Endothelial cell (in vitro differentiated cells): ENCODE measurements at regions not wholly inside any gene's neighbourhood (a gene's known extent, or its start where the extent isn't known, plus 50 kb on each side); places are given as distances from the start of the nearest gene placed in this dataset.
"Not testable (repeated sequence)": the region's sequence is repeated elsewhere in the genome, so short reads cannot be mapped to it uniquely, and the experiment has no call there.

ENCODE experiments used
- DNase-seq: peaks from one replicate; pipeline ENCODE4 v3.0.0; 2021; ENCODE audit warnings: low spot score
- H3K27ac Mint-ChIP-seq: one replicate; pipeline ENCODE4 v1.8.0; 2021; ENCODE audit warnings: mixed read lengths, inconsistent platforms; ENCODE audit not compliant: unreplicated experiment
- H3K27me3 Mint-ChIP-seq: one replicate; pipeline ENCODE4 v1.8.0; 2021; ENCODE audit warnings: mild to moderate bottlenecking, moderate library complexity, mixed read lengths, inconsistent platforms; ENCODE audit not compliant: unreplicated experiment
- H3K36me3 Mint-ChIP-seq: one replicate; pipeline ENCODE4 v1.8.0; 2021; ENCODE audit warnings: mild to moderate bottlenecking, low read depth, mixed read lengths, inconsistent platforms; ENCODE audit not compliant: unreplicated experiment
- H3K4me1 Mint-ChIP-seq: one replicate; pipeline ENCODE4 v1.8.0; 2021; ENCODE audit warnings: mild to moderate bottlenecking, mixed read lengths, inconsistent platforms; ENCODE audit not compliant: unreplicated experiment
- H3K4me3 Mint-ChIP-seq: one replicate; pipeline ENCODE4 v1.8.0; 2021; ENCODE audit warnings: mild to moderate bottlenecking, mixed read lengths, inconsistent platforms; ENCODE audit not compliant: unreplicated experiment
- H3K9me3 Mint-ChIP-seq: one replicate; pipeline ENCODE4 v1.8.0; 2021; ENCODE audit warnings: mixed read lengths, inconsistent platforms; ENCODE audit not compliant: unreplicated experiment
- TF ChIP-seq, protein P1 (sequence below): fragments of 200-600 bp; sonication (generic); IDR thresholded peaks from one replicate; pipeline ENCODE4 v1.5.0; 2021; ENCODE audit warnings: antibody characterized with exemption; ENCODE audit not compliant: unreplicated experiment

DNA sequence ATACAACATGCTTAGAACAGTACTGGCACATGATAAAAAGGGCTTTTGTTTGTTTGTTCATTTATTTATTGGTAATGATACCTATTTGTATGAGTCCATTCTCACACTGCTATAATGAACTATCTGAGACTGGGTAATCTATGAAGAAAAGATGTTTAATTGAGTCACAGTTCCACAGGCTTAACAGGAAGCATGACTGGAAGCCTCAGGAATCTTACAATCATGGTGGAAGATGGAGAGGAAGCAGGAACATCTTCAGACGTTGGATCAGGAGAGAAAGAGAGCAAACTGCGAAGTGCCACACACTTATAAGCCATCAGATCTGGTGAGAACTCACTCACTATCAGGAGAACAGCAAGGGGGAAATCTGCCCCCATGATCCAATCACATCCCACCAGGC, 847.7 kb downstream of the CDH18 start:
- H3K4me1 Mint-ChIP-seq = peaks cover 3% of the 10 kb centered on the region
- H3K36me3 Mint-ChIP-seq = no peaks in the 10 kb centered on the region
- no peaks in the 10 kb centered on the region for H3K9me3 Mint-ChIP-seq
- no peak overlapping the region for H3K27ac Mint-ChIP-seq
- TF ChIP-seq, protein P1, sequence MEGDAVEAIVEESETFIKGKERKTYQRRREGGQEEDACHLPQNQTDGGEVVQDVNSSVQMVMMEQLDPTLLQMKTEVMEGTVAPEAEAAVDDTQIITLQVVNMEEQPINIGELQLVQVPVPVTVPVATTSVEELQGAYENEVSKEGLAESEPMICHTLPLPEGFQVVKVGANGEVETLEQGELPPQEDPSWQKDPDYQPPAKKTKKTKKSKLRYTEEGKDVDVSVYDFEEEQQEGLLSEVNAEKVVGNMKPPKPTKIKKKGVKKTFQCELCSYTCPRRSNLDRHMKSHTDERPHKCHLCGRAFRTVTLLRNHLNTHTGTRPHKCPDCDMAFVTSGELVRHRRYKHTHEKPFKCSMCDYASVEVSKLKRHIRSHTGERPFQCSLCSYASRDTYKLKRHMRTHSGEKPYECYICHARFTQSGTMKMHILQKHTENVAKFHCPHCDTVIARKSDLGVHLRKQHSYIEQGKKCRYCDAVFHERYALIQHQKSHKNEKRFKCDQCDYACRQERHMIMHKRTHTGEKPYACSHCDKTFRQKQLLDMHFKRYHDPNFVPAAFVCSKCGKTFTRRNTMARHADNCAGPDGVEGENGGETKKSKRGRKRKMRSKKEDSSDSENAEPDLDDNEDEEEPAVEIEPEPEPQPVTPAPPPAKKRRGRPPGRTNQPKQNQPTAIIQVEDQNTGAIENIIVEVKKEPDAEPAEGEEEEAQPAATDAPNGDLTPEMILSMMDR = no peak
- no peak overlapping the region for H3K4me3 Mint-ChIP-seq
- no peak for DNase-seq
- H3K27me3 Mint-ChIP-seq = no peaks in the 10 kb centered on the region

DNA sequence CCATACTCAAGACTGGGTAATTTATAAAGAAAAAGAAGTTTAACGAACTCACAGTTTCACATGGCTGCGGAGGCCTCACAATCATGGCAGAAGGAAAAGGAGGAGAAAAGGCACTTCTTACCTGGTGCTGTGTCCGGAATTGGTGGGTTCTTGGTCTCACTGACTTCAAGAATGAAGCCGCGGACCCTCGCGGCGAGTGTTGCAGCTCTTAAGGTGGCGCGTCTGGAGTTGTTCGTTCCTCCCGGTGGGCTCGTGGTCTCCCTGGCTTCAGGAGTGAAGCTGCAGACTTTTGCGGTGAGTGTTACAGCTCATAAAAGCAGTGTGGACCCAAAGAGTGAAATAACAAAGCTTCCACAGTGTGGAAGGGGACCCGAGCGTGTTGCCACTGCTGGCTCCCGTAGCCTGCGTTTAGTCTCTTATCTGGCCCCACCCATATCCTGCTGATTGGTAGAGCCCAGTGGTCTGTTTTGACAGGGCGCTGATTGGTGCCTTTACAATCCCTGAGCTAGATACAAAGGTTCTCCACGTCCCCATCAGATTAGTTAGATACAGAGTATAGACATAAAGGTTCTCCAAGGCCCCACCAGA, 846.0 kb downstream of the CDH18 start:
- H3K27ac Mint-ChIP-seq, H3K36me3 Mint-ChIP-seq, H3K4me3 Mint-ChIP-seq, H3K27me3 Mint-ChIP-seq, H3K9me3 Mint-ChIP-seq, DNase-seq, H3K4me1 Mint-ChIP-seq: not testable (repeated sequence)

DNA sequence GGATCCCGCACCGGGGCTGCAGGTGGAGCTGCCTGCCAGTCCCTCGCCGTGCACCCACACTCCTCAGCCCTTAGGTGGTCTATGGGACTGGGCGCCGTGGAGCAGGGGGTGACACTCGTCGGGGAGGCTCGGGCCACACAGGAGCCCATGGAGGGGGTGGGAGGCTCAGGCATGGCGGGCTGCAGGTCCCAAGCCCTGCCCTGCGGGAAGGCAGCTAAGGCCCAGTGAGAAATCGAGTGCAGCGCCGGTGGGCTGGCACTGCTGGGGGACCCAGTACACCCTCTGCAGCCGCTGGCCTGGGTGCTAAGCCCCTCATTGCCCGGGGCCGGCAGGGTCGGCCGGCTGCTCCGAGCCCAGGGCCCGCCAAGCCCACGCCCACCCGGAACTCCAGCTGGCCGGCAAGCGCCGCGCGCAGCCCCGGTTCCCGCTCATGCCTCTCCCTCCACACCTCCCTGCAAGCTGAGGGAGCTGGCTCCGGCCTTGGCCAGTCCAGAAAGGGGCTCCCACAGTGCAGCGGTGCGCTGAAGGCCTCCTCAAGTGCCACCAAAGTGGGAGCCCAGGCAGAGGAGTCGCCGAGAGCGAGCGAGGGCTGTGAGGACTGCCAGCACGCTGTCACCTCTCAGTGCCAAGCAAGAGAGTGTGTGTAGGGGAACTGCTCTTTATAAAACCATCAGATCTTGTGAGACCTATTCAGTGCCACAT, 845.1 kb downstream of the CDH18 start:
- H3K9me3 Mint-ChIP-seq, H3K4me3 Mint-ChIP-seq, H3K27me3 Mint-ChIP-seq, DNase-seq, H3K27ac Mint-ChIP-seq, H3K36me3 Mint-ChIP-seq, H3K4me1 Mint-ChIP-seq: not testable (repeated sequence)

DNA sequence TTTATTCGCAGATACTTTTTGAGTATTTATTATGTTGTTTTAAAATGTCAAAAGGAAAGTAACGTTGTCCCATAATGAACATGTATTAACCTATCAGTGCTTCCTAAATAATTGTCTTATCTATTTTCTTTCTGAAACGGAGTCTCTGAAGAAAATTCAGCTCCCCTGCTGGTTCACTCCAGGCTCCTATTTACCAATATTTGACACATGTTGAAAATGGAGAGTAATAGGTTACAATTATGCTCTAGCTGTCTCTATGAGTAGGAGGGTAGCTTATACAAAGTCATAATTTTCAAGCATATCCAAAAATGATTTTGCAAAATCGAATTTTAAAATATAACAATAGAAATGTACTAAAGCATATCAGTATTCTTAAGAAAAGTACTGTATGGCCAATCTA, 844.1 kb downstream of the CDH18 start:
- Mint-ChIP-seq H3K9me3 (no peaks in the 10 kb centered on the region), H3K4me3 (no peak overlapping the region)
- DNase-seq = no peak

DNA sequence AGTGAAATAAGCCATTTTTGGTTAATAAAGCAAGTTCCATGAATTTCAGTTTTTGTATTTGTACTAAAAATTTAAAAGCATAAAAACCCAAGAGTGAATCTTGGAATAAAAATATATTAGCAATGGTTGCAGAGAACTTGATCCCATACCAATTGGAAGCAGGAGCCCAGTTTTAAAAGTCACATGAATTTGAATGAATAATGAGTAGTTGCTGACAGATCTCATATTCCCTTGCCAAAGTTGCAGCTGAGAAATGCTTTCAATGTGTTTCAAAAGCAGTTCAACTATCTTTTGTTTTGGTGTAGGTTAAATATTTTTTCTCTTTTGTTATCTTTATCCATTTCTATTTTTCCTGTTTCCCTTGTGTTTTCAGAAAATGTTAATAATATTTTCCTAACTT, 818.6 kb downstream of the CDH18 start:
- H3K9me3 Mint-ChIP-seq = no peaks in the 10 kb centered on the region
- H3K4me1 Mint-ChIP-seq = no peaks in the 10 kb centered on the region
- TF ChIP-seq, protein P1 = no peak
- DNase-seq = no peak
- H3K36me3 Mint-ChIP-seq = no peaks in the 10 kb centered on the region
- no peak overlapping the region for H3K27ac Mint-ChIP-seq
- no peak overlapping the region for H3K4me3 Mint-ChIP-seq
- no peaks in the 10 kb centered on the region for H3K27me3 Mint-ChIP-seq

More for the DNA sequence above, 844.1 kb downstream of the CDH18 start:
- TF ChIP-seq, protein P1 = no peak
- H3K36me3 Mint-ChIP-seq = no peaks in the 10 kb centered on the region
- no peaks in the 10 kb centered on the region for H3K27me3 Mint-ChIP-seq
- H3K4me1 Mint-ChIP-seq = peaks cover 3% of the 10 kb centered on the region
- H3K27ac Mint-ChIP-seq = no peak overlapping the region

DNA sequence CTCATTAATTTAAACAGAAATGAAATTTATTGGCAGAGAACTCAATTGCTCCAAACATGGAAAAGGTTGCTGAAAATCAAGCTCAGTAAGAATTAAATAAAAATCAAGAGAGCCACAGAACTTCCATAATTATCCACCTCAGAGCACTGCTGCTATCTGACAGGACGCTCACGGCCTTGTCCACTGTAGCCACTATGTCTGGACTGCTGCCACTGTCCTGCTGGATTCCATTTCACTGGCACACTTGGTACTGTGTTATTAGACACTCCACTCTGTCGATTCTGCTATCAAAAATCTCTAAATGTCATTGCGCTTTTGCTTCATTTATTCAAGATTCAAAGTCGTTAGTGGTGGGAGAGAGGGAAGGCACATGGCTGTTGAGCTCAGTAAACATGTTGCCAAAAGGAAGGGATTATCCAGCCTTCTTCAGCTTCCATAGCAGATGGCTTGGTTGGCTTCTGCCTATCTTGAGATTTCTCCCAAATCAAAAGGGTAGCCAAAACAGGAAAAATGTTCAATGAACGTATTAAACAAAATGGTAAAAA, 815.0 kb downstream of the CDH18 start:
- Mint-ChIP-seq H3K9me3 (no peaks in the 10 kb centered on the region), H3K4me1 (no peaks in the 10 kb centered on the region), H3K27ac (no peak overlapping the region), H3K27me3 (no peaks in the 10 kb centered on the region), H3K4me3 (no peak overlapping the region), H3K36me3 (no peaks in the 10 kb centered on the region)
- DNase-seq = no peak
- TF ChIP-seq, protein P1 = no peak
